CD1c-positive myeloid dendritic cell (primary cell): ENCODE measurements at regions not wholly inside any gene's neighbourhood (a gene's known extent, or its start where the extent isn't known, plus 50 kb on each side); places are given as distances from the start of the nearest gene placed in this dataset.

Experiments
- DNase-seq: peaks from one replicate; pipeline ENCODE4 v3.0.0-alpha.2; 2016; ENCODE audit errors: extremely low spot score

DNA sequence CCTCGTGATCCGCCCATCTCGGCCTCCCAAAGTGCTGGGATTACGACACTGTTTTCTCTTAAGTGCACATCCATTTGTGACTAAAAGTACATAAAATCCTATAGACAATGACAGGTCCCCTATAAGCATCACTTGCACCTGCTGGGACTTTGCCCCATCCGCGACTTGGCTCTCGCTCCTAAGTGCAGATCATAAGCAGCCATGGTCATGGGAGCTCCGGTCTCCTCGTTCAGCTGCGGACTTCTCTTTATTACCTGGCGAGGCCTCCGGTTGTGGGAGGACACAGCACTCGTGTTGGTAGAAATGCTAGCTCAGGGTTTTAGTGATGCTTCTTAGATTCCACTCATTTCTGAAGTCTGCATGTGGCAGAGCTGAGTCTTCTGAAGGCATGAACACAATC lies 92.7 kb upstream of the ST6GAL2 start:
- no peak for DNase-seq

DNA sequence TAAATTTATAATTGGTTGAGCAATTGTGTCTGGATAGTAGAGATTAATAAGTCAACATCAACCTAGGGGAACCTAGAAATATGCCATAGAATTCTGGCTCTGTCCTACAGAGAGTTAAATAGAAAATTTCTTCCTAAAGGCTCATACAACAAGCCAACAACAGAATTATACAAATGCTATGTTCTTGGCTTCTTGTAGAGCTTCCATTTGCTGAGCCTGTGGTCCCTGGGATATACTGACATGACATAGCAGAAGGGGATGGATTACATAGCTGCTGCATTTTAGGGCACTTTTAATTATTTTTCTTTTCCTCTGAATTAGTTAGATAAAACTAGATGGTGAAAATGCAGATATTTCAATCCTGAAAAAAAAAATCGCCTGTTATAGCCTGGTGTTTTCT lies 95.5 kb upstream of the ST6GAL2 start:
- DNase-seq: no peak

DNA sequence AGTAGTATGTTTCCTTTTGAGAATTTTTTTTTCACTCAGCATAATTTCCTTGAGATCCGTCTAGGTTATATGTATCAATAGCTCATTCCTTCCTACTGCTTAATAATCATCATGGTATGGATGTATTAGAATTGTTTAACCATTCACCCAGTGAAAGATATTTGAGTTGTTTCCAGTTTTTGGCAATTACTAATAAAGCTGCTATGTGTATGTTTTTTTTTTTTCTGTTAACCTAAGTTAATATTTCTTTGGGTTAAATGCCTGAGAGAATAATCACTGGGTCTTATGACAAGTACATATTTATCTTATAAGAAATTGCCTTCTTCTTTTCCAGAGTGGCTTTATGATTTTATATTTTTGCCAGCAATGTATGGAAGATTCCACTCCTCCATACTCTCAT lies 96.4 kb upstream of the ST6GAL2 start:
- DNase-seq: no peak

DNA sequence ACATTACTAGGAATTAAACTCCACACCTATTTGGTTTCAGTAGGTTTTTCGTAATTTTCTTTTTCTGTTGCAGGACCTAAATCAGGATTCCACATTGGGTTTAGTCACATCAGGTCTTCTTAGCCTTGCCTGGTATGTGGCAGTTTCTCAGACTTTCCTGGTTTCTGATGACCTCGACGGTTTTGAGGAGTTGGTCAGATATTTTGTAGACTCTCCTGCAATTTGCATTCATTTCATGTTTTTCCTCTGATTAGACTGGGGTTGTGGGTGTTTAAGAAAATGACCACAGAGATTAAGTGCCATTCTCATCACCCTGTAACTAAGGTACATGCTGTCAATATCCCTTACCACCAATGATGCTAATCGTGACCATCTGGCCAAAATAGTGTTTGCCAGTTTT lies 97.3 kb upstream of the ST6GAL2 start:
- no peak for DNase-seq

DNA sequence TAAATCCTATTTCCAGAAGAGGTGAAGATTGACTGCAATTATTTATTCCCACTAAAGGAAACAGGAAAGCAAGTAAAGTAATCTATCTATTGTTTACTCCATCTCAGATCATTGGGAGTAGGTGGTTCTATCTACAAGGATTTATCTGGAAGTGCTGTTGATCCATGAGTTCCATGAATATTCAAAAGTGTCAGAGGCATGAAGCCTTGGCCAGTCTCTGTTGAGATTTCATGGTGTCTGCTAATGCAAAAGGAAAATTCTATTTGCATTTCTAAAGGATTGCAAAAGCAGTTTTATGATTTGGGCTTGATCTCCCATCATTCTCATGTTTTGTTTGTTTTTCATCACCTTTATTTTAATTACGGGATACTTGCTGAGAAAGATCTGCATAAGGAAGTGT lies 102.4 kb upstream of the ST6GAL2 start:
- DNase-seq: no peak

DNA sequence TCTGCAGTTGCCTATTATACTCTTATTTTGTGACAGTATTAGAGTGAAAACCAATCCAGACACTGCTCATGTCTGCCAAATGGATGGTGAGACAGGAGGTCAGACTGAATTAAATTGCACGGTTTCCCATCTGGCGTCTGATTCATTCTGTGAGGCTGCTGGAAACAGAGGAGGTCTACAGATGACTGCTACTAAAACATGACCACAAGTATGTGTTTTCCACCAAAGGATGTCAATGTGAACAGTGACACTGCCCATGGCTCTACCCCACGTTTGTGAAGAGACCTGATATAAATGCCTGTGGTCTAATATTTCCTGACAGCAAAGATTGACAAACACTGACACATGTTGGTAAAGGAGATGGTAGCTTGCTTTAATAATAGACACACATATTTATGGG lies 104.3 kb upstream of the ST6GAL2 start:
- DNase-seq: no peak

DNA sequence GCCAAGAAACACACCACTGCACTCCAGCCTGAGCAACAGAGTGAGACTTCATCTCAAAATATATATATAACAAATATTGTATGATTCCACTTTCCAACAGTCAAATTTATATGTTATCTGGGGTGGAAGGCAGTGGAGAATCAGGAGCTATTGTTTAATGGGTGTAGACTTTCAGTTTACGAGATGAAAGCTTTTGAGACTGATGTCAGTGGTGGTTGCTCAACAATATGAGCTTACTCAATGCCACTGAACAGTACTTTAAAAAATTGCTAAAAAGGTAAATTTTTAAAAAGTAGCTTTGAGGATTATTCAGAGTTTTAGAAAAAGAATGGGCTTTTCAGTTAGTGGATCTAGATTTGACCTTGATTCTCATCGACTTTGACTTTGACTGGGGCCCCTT lies 105.9 kb upstream of the ST6GAL2 start:
- DNase-seq: no peak

DNA sequence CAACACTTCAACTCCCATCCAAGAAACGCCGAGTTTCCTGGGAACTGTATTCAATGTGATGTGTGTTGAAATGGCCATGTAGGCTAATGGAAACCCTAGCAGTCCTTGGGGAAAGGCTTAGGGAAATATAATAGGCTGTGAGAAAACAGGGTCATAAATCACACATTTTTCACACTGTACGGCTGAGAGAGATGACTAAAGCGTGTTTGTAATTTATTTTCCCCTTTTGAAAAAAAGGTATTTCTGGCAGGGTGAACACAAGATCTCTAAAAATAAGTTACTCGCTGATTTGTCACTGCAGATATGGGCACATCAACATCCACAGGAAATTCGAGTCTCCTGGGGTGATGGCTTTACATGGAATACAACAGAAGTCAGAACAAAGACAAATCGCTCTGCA lies 109.6 kb upstream of the ST6GAL2 start:
- DNase-seq: no peak

DNA sequence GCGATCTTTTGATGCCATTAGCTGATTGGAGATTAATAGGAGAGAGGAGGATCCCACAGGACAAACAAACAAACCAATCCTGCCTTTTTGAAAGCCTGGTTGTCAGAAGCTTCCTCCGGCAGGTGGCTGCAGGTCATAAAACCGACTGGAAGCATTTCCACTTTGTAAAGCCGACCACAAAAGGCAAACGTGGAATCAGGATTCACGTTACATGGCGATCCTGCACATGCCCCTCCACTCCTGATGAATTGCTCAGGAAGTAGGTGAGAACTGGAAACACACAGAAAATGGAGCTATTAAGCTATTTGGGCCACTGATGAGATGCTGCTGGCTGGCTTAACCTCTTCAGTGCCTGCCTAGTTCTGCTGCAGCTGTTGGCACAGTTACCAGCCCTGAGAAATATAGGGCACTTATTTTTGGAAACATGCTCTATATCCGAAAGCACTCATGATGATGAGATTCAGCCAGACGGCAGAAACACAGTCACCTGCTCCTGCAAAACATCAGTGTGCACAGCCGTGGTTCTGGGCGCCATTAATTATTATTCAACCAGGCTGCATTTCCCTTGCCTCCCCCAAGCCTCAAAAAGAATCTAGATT lies 110.3 kb upstream of the ST6GAL2 start:
- DNase-seq: no peak

DNA sequence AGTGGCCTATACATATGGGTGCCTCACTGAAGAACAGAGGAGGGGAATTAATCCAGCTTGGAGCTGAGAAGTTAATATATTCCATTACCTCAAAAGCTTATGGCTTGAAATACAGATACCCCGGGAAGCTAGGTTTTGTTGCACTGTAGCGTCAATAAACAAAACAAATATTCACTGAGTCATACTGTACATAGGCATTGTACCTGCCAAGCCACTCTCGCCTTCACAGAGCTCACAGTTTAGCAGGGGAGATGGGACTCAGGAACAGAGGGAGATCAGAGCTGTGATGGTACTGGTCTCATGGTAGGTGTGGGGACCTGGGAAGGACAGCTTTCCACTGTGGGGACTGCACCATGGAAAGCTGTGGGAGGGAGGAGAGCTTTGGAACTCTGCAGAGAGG lies 111.2 kb upstream of the ST6GAL2 start:
- DNase-seq: no peak

DNA sequence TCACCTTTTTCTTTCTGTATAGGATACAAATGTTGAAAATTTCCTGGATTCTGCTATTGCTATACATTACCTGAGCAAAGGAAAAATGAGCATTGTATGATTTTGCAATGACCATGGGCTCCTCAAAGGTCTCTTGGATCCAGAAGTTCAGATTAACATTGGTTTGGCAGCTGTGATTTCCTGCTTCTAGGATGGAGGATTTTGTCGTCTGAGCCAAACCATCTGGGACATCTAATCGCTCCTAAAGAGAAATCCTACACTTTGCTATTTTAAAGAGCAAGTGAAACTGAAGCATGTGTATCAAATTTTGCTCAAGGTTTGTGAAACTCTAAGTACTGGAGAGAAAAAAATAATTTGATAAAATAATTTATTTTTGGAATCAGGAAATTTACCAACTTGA lies 115.1 kb upstream of the ST6GAL2 start:
- DNase-seq: no peak

DNA sequence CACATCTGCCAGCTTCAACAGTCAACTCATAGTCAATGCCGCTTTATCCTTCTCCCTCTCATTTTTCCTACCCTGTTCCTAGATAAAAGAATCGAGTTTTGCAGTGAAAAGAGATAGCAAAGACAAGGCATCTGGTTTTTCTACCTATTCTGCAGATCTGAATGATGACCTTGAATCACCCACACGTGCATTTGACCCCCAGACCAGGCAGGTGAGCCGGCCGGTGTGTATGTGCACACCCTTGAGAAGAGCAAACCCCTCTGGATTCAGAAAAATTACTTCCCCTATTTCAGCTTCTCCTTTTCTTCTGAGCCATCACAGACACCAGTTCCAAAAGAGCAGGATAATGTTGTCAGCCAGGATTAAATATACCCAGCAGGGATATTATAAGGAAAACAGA lies 115.6 kb upstream of the ST6GAL2 start:
- no peak for DNase-seq

DNA sequence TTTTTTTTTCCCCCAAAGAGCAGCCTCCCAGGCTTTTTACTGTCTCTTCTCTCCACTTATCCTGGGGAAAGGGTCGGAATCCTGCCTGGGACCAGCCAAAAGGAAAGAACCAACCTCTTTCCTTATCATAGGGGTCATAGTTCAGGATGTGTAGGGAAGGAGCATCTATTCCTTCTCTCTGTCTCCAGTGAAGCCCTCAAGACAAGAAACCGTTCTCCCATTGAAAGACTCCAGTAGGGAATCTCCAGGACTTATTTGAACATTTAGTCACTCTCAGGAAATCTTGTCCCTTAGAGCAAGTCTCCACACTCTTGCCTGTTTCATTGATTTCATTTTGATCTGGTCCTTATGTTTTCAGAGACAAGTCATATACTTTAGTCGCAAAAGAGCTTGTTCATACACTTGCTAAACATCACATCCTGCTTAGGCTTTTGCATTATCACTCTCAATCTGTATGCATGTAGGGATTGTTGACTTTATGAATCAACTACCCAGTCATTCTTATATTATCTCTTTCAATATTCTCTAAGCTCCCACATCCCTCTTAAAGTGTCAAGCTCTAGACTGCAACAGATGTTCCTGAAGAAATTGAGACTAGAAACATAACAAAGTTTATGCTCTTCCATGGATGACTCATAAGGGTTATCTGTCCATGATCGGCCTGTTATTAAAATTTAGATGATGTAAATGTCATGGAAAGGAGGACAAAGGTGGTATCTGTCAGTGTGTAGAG lies 116.2 kb upstream of the ST6GAL2 start:
- no peak for DNase-seq

DNA sequence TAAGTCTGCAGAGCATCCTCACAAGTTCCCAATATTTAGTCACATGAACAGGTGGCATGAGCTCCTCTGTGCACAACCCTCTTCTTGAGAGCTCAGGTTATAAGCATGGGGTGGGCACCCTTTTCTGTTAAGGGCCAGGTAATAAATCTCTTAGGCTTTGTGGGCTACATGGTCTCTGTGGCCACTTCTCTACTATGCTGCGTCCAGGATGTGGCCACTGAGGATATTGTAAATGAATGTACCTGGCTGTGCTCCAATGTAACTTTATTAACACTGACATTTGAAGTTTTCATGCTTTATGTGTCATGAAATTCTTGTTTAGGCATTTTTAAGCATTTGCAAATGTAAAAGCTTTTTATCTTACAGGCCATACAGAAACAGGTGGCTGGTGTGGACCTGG lies 116.8 kb upstream of the ST6GAL2 start:
- DNase-seq: no peak

DNA sequence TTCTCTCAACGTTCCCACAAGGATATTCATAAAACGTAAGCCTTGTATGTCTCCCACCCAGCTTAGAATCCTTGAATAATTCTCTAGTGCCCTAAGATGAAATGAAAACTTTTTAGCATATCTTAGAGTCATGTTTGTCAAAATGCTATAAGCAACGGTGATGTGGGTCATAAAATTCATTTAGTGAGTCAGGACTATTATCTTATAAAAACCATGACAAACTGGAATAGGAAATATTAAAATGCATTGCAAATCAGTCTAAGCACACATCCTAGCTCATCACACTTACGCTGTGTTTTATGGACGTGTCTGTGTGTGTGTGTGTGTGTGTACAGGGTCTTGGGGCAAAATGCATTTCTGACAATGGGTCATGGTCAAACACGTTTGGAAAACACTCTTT lies 119.9 kb upstream of the ST6GAL2 start:
- DNase-seq: no peak

DNA sequence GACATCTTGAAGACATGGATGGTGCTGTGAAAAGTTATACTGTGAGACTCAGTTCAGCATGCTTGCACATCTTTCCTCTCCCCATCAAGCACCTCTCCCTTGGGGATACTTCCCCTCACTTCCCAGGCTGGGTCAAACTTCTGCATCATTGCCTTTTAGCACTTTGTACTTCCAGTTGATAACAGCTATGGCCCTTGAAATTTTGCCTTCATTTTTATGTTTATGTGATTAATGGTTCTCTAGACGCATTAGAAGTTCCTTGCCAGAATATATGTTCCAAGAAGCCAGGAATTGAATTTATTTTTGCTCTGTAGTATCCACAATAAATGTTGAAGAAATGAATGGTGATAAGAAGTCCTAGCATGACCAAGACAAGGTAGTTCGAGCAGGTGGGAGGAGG lies 120.9 kb upstream of the ST6GAL2 start:
- DNase-seq: no peak

DNA sequence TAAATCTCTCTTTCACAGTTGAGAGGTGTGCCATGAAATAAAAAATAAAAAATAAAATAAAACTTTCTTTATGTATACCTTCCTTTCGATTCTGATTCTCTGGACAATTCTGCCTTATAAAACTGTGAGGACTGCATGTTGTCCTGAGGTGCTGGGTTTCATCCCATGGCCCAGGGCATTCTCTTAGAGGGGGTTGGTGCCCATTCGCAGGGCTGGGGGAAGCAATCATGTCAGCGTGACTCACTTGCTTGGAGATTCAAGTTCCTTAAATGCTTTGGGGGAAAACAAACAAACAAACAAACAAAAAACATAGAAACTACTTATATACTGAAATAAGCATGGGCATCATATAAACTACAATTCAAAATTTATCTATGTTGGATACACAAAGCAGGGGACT lies 122.0 kb upstream of the ST6GAL2 start:
- no peak for DNase-seq

DNA sequence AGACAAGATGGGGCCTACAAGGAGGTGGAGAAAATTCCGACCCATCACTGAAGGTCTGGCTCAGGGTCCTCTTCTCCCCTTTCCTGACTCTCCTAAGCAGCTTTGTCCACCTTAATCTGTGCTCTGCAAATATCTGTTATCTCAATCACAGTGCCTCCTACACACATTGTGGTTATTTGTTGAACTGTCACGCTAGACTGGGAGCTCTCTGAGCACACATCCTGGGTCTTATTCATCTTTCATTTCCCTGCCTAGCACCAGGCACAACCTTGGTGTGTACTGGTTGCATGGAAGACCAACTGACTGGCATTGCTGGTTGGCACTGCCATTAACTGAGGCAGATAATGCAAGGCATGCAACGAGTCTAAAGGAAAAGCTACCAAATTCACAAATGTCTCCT lies 122.9 kb upstream of the ST6GAL2 start:
- DNase-seq: no peak

DNA sequence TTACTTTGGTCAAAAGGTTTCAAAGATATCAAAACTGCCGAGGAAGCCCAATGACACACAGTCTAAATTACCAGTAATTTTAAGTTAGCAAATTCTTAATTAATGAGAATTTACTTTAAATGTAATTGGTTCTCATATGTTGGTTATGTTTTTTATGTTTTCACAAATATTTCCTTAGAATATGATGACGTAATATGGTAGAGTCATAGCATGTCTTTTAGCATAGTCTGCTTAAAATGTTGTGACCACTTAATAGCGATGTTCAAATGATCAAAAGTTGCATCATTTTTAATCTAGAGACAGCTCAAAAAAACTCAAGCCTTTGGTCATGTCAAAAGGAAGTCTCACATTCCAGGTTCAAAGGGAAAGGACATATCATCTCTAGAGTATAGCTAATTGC lies 123.3 kb upstream of the ST6GAL2 start:
- DNase-seq: no peak

DNA sequence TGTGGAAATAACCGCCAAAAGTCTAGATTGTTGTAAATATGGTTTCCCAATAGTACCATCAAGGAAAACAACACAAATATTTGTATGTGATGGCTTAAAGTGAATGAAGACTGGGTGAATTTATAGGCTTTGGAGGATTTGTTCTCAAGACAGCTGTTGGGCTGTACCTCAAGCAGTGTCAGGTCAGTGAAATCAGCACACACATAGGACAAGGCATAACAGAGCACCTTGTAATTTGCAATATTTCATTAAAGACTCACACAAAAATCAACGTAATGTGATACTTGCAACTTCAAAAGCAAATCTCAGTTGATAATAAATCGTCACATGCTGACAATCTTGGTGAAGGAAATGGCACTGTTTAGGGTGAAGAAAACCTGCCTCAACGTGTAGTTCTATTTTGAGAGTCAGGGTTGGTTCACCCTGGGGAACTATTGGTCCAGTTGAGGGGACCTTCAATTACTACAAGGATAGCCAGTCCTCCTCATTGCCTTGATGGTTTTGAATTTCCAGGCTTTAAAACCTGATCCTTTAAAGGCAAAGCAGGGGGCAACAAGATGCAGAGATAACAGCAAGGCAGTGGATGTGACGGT lies 126.8 kb upstream of the ST6GAL2 start:
- DNase-seq: no peak

DNA sequence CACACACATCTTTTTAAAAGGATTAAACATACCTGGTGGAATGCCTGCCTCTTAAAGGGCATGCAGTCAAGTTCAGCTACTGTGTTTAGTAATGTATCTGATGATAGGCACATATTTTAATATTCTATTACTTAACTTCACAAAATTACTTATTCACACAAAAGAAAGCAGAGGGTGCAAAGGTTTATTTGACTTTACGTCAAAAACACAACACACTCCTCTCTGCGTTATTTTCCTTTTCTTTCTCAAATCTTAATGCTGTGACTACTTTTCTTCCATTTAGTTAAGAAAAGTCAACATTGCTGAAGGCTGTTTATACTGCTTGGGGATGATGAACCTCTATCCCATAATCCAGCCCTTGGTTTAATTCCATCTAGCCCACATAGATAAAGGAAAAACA lies 127.9 kb upstream of the ST6GAL2 start:
- DNase-seq: no peak

DNA sequence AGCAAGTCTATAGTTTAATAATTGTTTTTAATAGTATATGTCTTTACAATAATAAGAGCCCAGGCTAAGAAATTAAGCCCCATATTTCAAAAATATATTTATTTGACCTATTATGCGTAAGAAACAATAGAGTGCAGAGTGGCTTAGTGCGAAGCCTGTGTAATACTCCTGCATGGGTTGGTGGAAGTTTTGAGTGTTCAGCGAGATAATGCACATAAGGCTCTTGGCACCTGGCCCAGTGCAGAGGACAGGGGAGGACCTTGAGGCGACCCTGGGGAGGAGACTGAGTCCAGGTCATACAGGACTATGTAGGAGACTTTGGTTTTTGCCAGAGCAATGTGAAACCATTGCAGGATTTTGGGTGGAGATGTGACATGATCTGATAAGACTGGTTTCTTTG lies 132.4 kb upstream of the ST6GAL2 start:
- no peak for DNase-seq

DNA sequence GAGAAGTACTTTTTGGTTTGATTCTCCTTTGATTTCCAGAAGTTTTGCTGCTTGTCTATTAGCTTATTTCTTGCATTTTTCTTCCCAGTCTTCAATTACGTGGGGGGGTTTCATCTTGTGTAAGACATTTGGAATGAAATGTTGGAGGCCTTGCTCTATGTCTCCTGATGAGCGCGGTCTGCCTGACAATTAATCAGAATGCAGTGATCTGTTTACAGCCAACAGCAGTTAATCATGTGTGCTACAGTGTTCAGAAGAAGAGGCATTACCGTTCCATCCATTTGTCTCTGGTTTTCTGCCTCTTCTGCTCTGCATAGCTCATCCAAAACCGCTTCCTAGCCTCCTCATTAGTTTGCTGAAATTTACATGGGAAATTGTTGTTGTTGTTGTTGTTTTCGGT lies 134.4 kb upstream of the ST6GAL2 start:
- no peak for DNase-seq

DNA sequence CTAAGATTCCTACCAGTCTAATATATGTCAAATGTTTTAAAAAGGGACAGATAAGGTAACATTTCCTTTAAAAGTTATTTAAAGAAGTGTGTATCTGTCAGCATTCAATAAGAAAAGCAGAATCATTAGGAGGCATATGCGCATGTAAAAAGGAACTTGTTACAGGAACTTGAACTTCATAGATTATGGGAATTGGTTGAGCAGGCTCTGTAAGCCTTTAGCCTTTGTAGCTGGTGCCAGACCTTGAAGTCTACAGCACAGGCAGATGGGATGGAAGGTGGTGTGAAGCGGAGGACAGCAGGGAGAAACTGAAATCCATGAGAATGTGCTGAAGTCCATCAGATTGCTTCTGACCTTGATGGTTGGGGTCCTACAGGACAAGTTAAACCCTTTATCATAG lies 138.3 kb upstream of the ST6GAL2 start:
- DNase-seq: no peak
